ENCODE measurements at regions not wholly inside any gene's neighbourhood (a gene's known extent, or its start where the extent isn't known, plus 50 kb on each side); places are given as distances from the start of the nearest gene placed in this dataset.
"Not testable (repeated sequence)": the region's sequence is repeated elsewhere in the genome, so short reads cannot be mapped to it uniquely, and the experiment has no call there.

DNA sequence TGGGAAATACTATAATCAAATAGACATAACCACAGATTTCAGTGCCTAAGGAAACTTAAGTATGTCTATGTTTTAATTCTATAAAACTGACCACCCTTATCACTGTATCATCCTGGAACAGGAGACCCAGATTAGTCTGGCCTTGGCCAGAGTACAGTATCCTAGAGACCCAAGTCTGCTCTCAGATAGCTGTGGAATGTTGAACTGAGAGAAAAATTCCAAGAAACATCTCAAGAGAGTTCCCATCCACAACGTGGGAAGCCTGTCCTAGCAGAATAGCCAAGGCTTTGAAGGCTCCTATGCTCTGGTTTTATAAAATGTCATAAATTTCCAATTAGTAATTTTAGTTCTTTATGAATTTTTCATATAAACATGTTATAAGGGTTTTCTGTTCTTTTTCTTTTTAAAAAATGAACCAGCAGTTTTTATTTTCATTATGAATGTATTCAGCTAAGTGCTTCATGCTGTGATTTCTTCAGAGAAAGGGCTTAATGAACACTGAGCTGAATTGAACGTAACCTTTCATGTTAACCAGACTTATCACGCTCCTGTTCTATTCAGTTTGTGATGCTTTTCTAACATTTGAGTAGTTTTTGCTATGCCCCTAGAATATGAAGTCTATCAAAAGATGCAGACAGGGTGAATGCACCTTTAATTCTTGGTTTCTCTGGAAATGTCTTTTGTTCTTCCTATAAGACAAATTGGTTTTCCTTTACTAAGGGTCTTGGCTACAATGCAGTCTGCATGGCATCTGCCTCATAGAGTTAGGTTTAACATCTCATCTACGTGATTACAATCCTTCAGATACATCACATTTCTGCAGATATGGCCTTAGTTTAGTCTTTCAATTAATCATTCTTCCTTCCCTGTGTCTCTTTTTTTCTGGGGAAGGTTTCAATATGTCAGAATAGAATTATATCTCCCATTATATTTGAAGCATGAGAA is 230.8 kb downstream of the CYLC2 start (continued):
- no peak for TF ChIP-seq BRCA1 (IDR thresholded peaks at IDR 0.05)
- TF ChIP-seq BRCA1 (CRISPR knock-in tag; IDR thresholded peaks at IDR 0.05): no peak

DNA sequence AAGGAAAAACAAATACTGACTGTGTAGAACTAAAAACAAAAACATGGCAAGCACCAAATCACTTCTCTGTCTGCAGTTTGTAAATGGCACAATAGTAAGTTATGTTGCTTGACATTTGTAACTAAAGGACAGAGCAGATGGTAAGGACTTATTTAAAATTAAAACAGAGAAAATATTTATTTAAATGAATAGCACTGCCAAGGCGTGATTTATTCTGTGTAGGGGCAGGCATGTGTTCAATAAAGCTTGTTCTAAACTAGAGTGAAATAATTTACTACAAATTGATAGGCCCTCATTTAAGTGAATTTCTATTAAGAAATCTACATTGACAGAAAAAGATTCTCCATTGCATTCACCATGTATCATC is 231.5 kb downstream of the CYLC2 start:
- no peak for DNase-seq (ENCODE audit: extremely low read depth in 1 of 4, low spot score in 3 of 4)
- H3K9me3 ChIP-seq (replicated peaks; ENCODE audit: control insufficient read depth, insufficient read depth, low read depth, low read length): no peaks in the 10 kb centered on the region
- no peak for FAIRE-seq

GRCh38 chr9:103237571-103238109 is 242.5 kb downstream of the CYLC2 start:
- H3K27me3 ChIP-seq (ENCODE audit: control insufficient read depth in 2 of 2, insufficient read depth in 2 of 2, low read length in 2 of 2); H3K36me3 ChIP-seq (ENCODE audit: control insufficient read depth, insufficient read depth, low read length); POLR2A ChIA-PET; H2AFZ ChIP-seq (ENCODE audit: low read depth, low read length); H3K9me3 ChIP-seq (replicated peaks; ENCODE audit: control insufficient read depth, insufficient read depth, low read depth, low read length); H3K27ac ChIP-seq (ENCODE audit: extremely low read depth, low read depth, low read length); H3K4me2 ChIP-seq (ENCODE audit: insufficient read depth, low read length); H3K4me1 ChIP-seq (replicated peaks in 1 of 2; ENCODE audit: control insufficient read depth in 2 of 2, insufficient read depth in 2 of 2, low read length in 2 of 2); in situ Hi-C loops (cut with MboI); H3K4me3 ChIP-seq; DNase-seq (ENCODE audit: extremely low read depth in 1 of 4, low spot score in 3 of 4); H3K9me1 ChIP-seq (ENCODE audit: control insufficient read depth, insufficient read depth, low read length); ATAC-seq; CTCF ChIA-PET (ENCODE audit: low intra/inter-chr PET ratio); BruUV-seq (replicated peaks); intact Hi-C loops (cut with micrococcal nuclease); FAIRE-seq; H3K79me2 ChIP-seq (ENCODE audit: control insufficient read depth, insufficient read depth, low read length); H4K20me1 ChIP-seq (replicated peaks; ENCODE audit: control insufficient read depth, insufficient read depth, low read length); H3K9ac ChIP-seq (ENCODE audit: insufficient read depth in 1 of 2, low read depth in 2 of 2, low read length in 2 of 2): not testable (repeated sequence)
- WGBS (ENCODE audit: insufficient coverage, low coverage, missing lambda C conversion rate): 1% methylated on average over 14 of the region's 24 CpGs

More for the DNA sequence above, 231.5 kb downstream of the CYLC2 start:
- H3K4me2 ChIP-seq (ENCODE audit: insufficient read depth, low read length): no peak overlapping the region
- CTCF ChIA-PET (ENCODE audit: low intra/inter-chr PET ratio): no interaction called here
- intact Hi-C loops (cut with micrococcal nuclease) (no loop called here), in situ Hi-C loops (cut with MboI) (no loop called here)
- H3K27me3 ChIP-seq (ENCODE audit: control insufficient read depth in 2 of 2, insufficient read depth in 2 of 2, low read length in 2 of 2): no peaks in the 10 kb centered on the region
- 0% methylated on average over 1 of the region's 1 CpG for WGBS (ENCODE audit: insufficient coverage, low coverage, missing lambda C conversion rate)
- no peaks in the 10 kb centered on the region for H3K36me3 ChIP-seq (ENCODE audit: control insufficient read depth, insufficient read depth, low read length)
- H3K9me1 ChIP-seq (ENCODE audit: control insufficient read depth, insufficient read depth, low read length): no peaks in the 10 kb centered on the region
- POLR2A ChIA-PET: no interaction called here
- BruUV-seq (replicated peaks): no TSS peak
- no peak overlapping the region for H3K9ac ChIP-seq (ENCODE audit: insufficient read depth in 1 of 2, low read depth in 2 of 2, low read length in 2 of 2)
- no peaks in the 10 kb centered on the region for H3K4me1 ChIP-seq (replicated peaks in 1 of 2; ENCODE audit: control insufficient read depth in 2 of 2, insufficient read depth in 2 of 2, low read length in 2 of 2)
- no peak overlapping the region for H3K27ac ChIP-seq (ENCODE audit: extremely low read depth, low read depth, low read length)
- H2AFZ ChIP-seq (ENCODE audit: low read depth, low read length): no peak overlapping the region
- no peaks in the 10 kb centered on the region for H3K79me2 ChIP-seq (ENCODE audit: control insufficient read depth, insufficient read depth, low read length)
- no peak for ATAC-seq
- no peaks in the 10 kb centered on the region for H4K20me1 ChIP-seq (replicated peaks; ENCODE audit: control insufficient read depth, insufficient read depth, low read length)
- no peak overlapping the region for H3K4me3 ChIP-seq
- TF ChIP-seq SMARCA5 (IDR thresholded peaks at IDR 0.05): no peak
